Body of pancreas (tissue), 4 donors: ENCODE measurements at regions not wholly inside any gene's neighbourhood (a gene's known extent, or its start where the extent isn't known, plus 50 kb on each side); places are given as distances from the start of the nearest gene placed in this dataset.
A peak's percentile ranks its signal among the peaks of the same experiment; 100 is the strongest.

ENCODE experiments used
- ATAC-seq: fragments of 150-250 bp; one replicate; pipeline ENCODE4 v1.9.1; 2016
- DNase-seq, 4 donors: peaks; one replicate each; pipeline ENCODE4 v3.0.0-alpha.2; 2019
- H3K27ac ChIP-seq, 4 donors: fragments of 200-600 bp; sonication (generic); 1 replicate in 3 of 4; 2 replicates in 1 of 4; pipeline versions ENCODE4 v1.5.1 to v1.6.1; 2016 to 2019; ENCODE audit warnings: mild to moderate bottlenecking in 1 of 4, mixed read lengths in 1 of 4, moderate library complexity in 1 of 4
- H3K27me3 ChIP-seq, 2 donors: fragments of 200-600 bp; sonication (generic); one replicate each; pipeline ENCODE4 v1.6.0; 2016; ENCODE audit warnings: mild to moderate bottlenecking in 1 of 2
- H3K36me3 ChIP-seq, 2 donors: fragments of 200-600 bp; sonication (generic); replicated peaks in 1 of 2; 2 replicates each; pipeline ENCODE4 v1.5.1; 2016; ENCODE audit warnings: low read depth in 2 of 2; ENCODE audit not compliant: insufficient read depth in 1 of 2
- H3K4me1 ChIP-seq: fragments of 200-600 bp; sonication (generic); one replicate; pipeline ENCODE4 v1.6.0; 2016
- H3K4me3 ChIP-seq, 2 donors: fragments of 200-600 bp; sonication (generic); 1 replicate in 1 of 2; 2 replicates in 1 of 2; pipeline ENCODE4 v1.5.1; 2016 to 2019
- H3K9me3 ChIP-seq, 3 donors: fragments of 200-600 bp; sonication (generic); 1 replicate in 2 of 3; 2 replicates in 1 of 3; pipeline ENCODE4 v1.5.1; 2016
- POLR2A ChIP-seq, 3 donors: fragments of 450-650 bp; IDR thresholded peaks; one replicate each; pipeline ENCODE4 v1.6.1; 2016; ENCODE audit warnings: antibody characterized with exemption in 3 of 3, mild to moderate bottlenecking in 2 of 3
- WGBS, 2 donors: methylation state at CpG; one replicate each; pipeline ENCODE4 v1.1.5; 2017; 5-methylcytosine and 5-hydroxymethylcytosine counted together
- intact Hi-C: fragments of 100-400 bp; cut with DNase I; formaldehyde crosslinking; loops from one replicate; pipeline ENCODE4 v1.15.1; 2023
- TF ChIP-seq, protein P1 (sequence below), 7 experiments: fragments of 450-650 bp in 4 of 7; fragments of 200-600 bp in 3 of 7; sonication (generic) in 3 of 7; IDR thresholded peaks; one replicate each; pipeline ENCODE4 v1.5.1; 2016 to 2019; ENCODE audit warnings: antibody characterized with exemption in 7 of 7

DNA sequence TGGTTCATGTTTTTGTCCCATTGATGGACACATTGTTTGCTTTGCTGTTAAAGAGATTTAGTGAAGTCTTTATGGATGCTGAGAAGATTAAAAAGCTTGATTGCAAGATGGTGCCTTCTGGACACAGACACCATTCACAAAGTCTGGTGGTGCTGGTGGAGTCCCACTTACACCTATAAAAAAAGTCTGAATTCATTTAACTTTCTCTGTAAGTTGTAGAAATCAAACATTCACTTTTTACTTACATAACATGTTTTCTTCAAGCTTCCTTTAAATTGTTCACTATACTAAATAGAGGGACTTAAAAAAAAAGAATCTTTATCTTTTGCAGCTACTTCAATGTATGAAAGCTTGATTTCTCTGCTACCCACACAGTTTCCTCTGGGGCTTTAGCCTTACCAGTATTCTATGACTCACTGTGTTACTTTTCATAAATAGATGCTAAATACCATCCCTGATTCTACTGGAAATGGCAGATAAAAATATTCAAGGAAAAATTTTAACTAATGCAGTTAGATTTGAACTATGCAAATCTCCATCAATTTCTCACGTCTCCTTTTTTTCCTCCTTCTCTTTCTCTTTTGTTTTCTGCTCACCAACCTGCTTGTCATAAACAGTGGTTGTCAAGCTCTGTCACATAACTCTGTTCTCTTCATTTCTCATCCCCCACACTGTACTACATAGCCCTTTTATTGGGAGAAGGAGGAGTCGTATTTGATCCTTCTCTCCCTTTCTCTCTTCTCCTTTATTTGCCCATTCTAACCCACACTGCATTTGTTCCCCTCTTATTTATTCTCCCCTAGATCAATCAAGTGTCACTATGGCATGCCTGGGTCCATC, 89.7 kb downstream of the FAM76B start:
- no peaks in the 10 kb centered on the region for H3K9me3 ChIP-seq
- TF ChIP-seq, protein P1, sequence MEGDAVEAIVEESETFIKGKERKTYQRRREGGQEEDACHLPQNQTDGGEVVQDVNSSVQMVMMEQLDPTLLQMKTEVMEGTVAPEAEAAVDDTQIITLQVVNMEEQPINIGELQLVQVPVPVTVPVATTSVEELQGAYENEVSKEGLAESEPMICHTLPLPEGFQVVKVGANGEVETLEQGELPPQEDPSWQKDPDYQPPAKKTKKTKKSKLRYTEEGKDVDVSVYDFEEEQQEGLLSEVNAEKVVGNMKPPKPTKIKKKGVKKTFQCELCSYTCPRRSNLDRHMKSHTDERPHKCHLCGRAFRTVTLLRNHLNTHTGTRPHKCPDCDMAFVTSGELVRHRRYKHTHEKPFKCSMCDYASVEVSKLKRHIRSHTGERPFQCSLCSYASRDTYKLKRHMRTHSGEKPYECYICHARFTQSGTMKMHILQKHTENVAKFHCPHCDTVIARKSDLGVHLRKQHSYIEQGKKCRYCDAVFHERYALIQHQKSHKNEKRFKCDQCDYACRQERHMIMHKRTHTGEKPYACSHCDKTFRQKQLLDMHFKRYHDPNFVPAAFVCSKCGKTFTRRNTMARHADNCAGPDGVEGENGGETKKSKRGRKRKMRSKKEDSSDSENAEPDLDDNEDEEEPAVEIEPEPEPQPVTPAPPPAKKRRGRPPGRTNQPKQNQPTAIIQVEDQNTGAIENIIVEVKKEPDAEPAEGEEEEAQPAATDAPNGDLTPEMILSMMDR (IDR thresholded peaks at IDR 0.05): no peak
- no peak for TF ChIP-seq POLR2A (IDR thresholded peaks at IDR 0.05)
- intact Hi-C loops: loop anchor here (5.0 kb wide), 1 partner anchor 543 kb away; no protein-coding TSS in a partner anchor
- H3K4me1 ChIP-seq: peaks cover 3% of the 10 kb centered on the region
- H3K36me3 ChIP-seq: no peaks in the 10 kb centered on the region
- no peak overlapping the region for H3K4me3 ChIP-seq
- H3K27me3 ChIP-seq: no peaks in the 10 kb centered on the region
- WGBS, 2 donors: 42 to 55% methylated on average over 2 of the region's 2 CpGs
- DNase-seq (no peak), ATAC-seq (no peak)
- H3K27ac ChIP-seq: no peak overlapping the region

DNA sequence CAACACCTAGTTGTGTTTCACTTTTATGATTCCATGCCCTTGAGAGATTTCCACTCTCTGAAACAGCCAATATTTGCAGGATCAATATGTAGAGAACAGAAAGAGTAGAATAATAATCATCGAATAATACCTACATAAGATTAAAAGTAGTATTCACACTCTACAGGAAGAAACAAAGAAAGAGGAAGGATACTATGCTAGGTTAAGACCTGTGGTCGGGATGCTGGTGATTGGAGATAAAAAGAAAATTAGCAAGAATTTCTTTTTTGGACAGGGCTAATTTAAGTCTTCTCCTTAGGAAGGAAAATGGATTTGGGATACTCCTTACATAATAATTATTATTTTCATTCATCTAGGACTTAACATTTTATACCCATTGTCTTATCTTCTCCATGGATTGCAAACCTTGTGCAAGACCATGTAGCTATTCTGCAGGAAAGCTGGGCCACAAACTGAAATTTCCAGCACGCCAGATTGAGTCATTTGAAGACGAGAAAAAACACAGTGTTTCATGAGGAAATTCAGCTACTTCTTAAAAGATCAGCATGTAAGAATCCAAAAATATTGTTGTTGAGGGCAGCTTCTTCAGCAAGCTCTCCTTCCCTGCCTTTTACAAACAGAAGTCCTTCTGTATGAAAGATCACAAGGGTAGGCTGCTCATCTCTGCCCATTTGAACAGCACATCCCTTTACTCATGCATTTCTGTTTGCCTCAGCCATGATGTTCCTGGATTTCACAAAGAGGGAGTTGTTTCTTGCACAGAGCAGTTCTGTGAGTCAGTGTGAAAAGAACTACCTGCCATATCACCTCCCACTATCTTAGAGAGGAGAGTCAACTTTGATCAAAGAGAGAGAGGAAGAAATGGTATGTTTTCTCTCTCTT, 90.7 kb downstream of the FAM76B start:
- 51 to 67% methylated on average over 4 of the region's 4 CpGs for WGBS, 2 donors
- intact Hi-C loops: no loop called here
- H3K27ac ChIP-seq: no peak overlapping the region

DNA sequence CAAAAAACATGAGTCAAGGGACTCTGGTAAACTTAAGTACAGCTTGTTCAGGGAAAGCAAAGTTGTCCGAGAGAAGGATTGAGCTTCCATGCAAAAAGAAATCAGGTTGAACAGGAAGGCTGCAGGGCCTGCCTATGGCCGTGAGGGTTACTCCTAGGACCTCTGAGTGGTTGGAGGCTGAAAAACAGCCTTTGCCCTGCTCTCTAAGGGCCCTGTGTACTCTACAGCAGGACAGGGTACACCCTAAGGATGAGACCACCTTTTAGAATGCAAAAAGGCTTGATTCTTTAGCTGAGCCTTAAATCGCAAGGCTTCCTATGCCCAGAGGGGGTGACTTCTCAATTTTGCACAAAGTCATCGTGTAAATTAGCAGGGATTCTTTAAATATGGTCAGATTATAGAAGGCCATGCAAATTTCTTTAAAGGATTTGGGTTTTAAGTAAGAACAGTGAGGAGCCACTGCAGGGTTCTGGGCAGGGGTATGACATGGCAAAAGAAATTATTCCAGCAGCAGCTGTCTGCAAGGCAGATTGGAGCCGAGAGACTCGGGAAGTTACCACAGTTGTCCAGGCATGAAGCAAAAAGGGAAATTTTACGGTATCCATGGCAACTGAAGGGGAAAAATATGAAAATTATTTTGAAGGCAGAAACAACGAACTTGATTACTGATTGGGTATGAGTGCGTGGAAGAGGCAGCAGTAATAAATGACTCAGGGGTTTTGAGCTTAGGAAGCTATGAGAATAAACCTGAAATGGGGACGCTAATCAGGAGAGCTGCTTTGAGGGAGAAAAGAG, 91.8 kb downstream of the FAM76B start:
- intact Hi-C loops: no loop called here
- H3K36me3 ChIP-seq: no peaks in the 10 kb centered on the region
- no peak overlapping the region for H3K4me3 ChIP-seq
- no peaks in the 10 kb centered on the region for H3K9me3 ChIP-seq
- H3K4me1 ChIP-seq: no peaks in the 10 kb centered on the region
- 64 to 78% methylated on average over 10 of the region's 10 CpGs for WGBS, 2 donors
- H3K27me3 ChIP-seq: no peaks in the 10 kb centered on the region
- DNase-seq (no peak), ATAC-seq (peak; percentile 21)
- no peak overlapping the region for H3K27ac ChIP-seq
- TF ChIP-seq, protein P1 (IDR thresholded peaks at IDR 0.05): no peak
- TF ChIP-seq POLR2A (IDR thresholded peaks at IDR 0.05): no peak

More for the DNA sequence above, 90.7 kb downstream of the FAM76B start:
- no peaks in the 10 kb centered on the region for H3K4me1 ChIP-seq
- no peaks in the 10 kb centered on the region for H3K9me3 ChIP-seq
- DNase-seq (no peak), ATAC-seq (no peak)
- H3K27me3 ChIP-seq: no peaks in the 10 kb centered on the region
- no peaks in the 10 kb centered on the region for H3K36me3 ChIP-seq
- no peak overlapping the region for H3K4me3 ChIP-seq
- TF ChIP-seq, protein P1 (IDR thresholded peaks at IDR 0.05): no peak
- no peak for TF ChIP-seq POLR2A (IDR thresholded peaks at IDR 0.05)

- intact Hi-C loops: no loop called here
- no peak overlapping the region for H3K4me3 ChIP-seq
- H3K4me1 ChIP-seq: no peaks in the 10 kb centered on the region
- no peaks in the 10 kb centered on the region for H3K27me3 ChIP-seq
- TF ChIP-seq POLR2A (IDR thresholded peaks at IDR 0.05): no peak
- TF ChIP-seq, protein P1 (IDR thresholded peaks at IDR 0.05): no peak
- ATAC-seq (no peak), DNase-seq (no peak)
- H3K27ac ChIP-seq: no peak overlapping the region
- H3K36me3 ChIP-seq: no peaks in the 10 kb centered on the region
- H3K9me3 ChIP-seq: no peaks in the 10 kb centered on the region
Measured at GRCh38 chr11:95695181-95695580, 94.4 kb downstream of the FAM76B start.
